CD14-positive monocyte (primary cell): ENCODE measurements at regions not wholly inside any gene's neighbourhood (a gene's known extent, or its start where the extent isn't known, plus 50 kb on each side); places are given as distances from the start of the nearest gene placed in this dataset.

Experiments used
- DNase-seq, 3 donors: peaks; one replicate each; pipeline ENCODE4 v3.0.0-alpha.2; 2011 to 2022
- H2AFZ ChIP-seq: 2 replicates; pipeline ENCODE4 v1.6.0; 2012; ENCODE audit warnings: mild to moderate bottlenecking, low read depth, low read length, inconsistent platforms; ENCODE audit not compliant: insufficient read depth, poor library complexity, severe bottlenecking
- H3K27ac ChIP-seq, 2 donors: 1 replicate in 1 of 2; 2 replicates in 1 of 2; pipeline ENCODE4 v1.5.1; 2012 to 2013; ENCODE audit warnings: low read length in 2 of 2, control low read depth in 1 of 2, inconsistent platforms in 1 of 2, low read depth in 1 of 2, mild to moderate bottlenecking in 1 of 2
- H3K27me3 ChIP-seq, 2 donors: one replicate each; pipeline versions ENCODE4 v1.6.0 to v1.6.1; 2011 to 2013; ENCODE audit warnings: low read length in 2 of 2; ENCODE audit not compliant: control insufficient read depth in 2 of 2, insufficient read depth in 2 of 2
- H3K36me3 ChIP-seq, 2 donors: replicated peaks in 1 of 2; 1 replicate in 1 of 2; 2 replicates in 1 of 2; pipeline versions ENCODE4 v1.5.1 to v1.6.1; 2012 to 2013; ENCODE audit warnings: low read length in 2 of 2, control low read depth in 1 of 2, inconsistent platforms in 1 of 2, mild to moderate bottlenecking in 1 of 2; ENCODE audit not compliant: insufficient read depth in 2 of 2, control insufficient read depth in 1 of 2
- H3K4me1 ChIP-seq, 2 donors: 1 replicate in 1 of 2; 2 replicates in 1 of 2; pipeline versions ENCODE4 v1.5.1 to v1.6.1; 2012 to 2013; ENCODE audit warnings: low read length in 2 of 2, control low read depth in 1 of 2, inconsistent platforms in 1 of 2, mild to moderate bottlenecking in 1 of 2, moderate library complexity in 1 of 2; ENCODE audit not compliant: insufficient read depth in 2 of 2, control insufficient read depth in 1 of 2
- H3K4me2 ChIP-seq: replicated peaks from 2 replicates; pipeline ENCODE3; 2012; ENCODE audit warnings: low read length, moderate library complexity, mild to moderate bottlenecking; ENCODE audit not compliant: poor library complexity, severe bottlenecking; ENCODE audit errors: extremely low read depth
- H3K4me3 ChIP-seq, 3 experiments: fragments of 200-600 bp in 1 of 3; sonication (generic) in 1 of 3; replicated peaks in 1 of 3; 1 replicate in 2 of 3; 2 replicates in 1 of 3; pipeline ENCODE4 v1.5.1; 2011 to 2013; ENCODE audit warnings: low read length in 3 of 3, mild to moderate bottlenecking in 3 of 3, control low read depth in 2 of 3, low read depth in 2 of 3, inconsistent platforms in 1 of 3, moderate library complexity in 1 of 3
- H3K79me2 ChIP-seq: 2 replicates; pipeline ENCODE4 v1.6.0; 2012; ENCODE audit warnings: mild to moderate bottlenecking, control low read depth, inconsistent platforms, low read length, moderate library complexity; ENCODE audit not compliant: insufficient read depth
- H3K9ac ChIP-seq: 2 replicates; pipeline ENCODE4 v1.6.0; 2017; ENCODE audit warnings: low read length, mild to moderate bottlenecking; ENCODE audit not compliant: insufficient read depth, poor library complexity, severe bottlenecking
- H3K9me3 ChIP-seq, 2 donors: replicated peaks in 1 of 2; 1 replicate in 1 of 2; 2 replicates in 1 of 2; pipeline versions ENCODE4 v1.5.1 to v1.6.1; 2012 to 2013; ENCODE audit warnings: low read length in 2 of 2, control low read depth in 1 of 2; ENCODE audit not compliant: control insufficient read depth in 1 of 2, insufficient read depth in 1 of 2
- H4K20me1 ChIP-seq: 2 replicates; pipeline ENCODE4 v1.6.0; 2012; ENCODE audit warnings: mild to moderate bottlenecking, low read length, control low read depth, moderate library complexity; ENCODE audit not compliant: insufficient read depth
- H3K27ac Mint-ChIP-seq, 7 donors: one replicate each; pipeline ENCODE4 v1.8.0; 2020; ENCODE audit warnings: mild to moderate bottlenecking in 7 of 7, mixed read lengths in 7 of 7, moderate library complexity in 6 of 7, inconsistent platforms in 2 of 7
- H3K27me3 Mint-ChIP-seq, 3 donors: one replicate each; pipeline ENCODE4 v1.8.0; 2021 to 2022; ENCODE audit warnings: low read depth in 3 of 3, mild to moderate bottlenecking in 3 of 3, mixed read lengths in 3 of 3, moderate library complexity in 3 of 3, inconsistent platforms in 1 of 3
- H3K36me3 Mint-ChIP-seq, 2 donors: one replicate each; pipeline ENCODE4 v1.8.0; 2020; ENCODE audit warnings: mixed read lengths in 2 of 2, inconsistent platforms in 1 of 2, mild to moderate bottlenecking in 1 of 2
- H3K4me1 Mint-ChIP-seq: one replicate; pipeline ENCODE4 v1.8.0; 2020; ENCODE audit warnings: mild to moderate bottlenecking, mixed read lengths
- H3K4me3 Mint-ChIP-seq, 2 donors: one replicate each; pipeline ENCODE4 v1.8.0; 2020; ENCODE audit warnings: mild to moderate bottlenecking in 2 of 2, mixed read lengths in 2 of 2, moderate library complexity in 1 of 2
- H3K9me3 Mint-ChIP-seq, 7 donors: one replicate each; pipeline ENCODE4 v1.8.0; 2020 to 2022; ENCODE audit warnings: mixed read lengths in 7 of 7, mild to moderate bottlenecking in 6 of 7, moderate library complexity in 6 of 7, inconsistent platforms in 2 of 7
- CTCF ChIP-seq: fragments of 200-600 bp; IDR thresholded peaks from one replicate; pipeline ENCODE4 v1.8.0; 2022; ENCODE audit warnings: antibody characterized with exemption, mild to moderate bottlenecking
- WGBS: methylation state at CpG from one replicate; pipeline ENCODE4 v1.1.5; 2013; ENCODE audit warnings: missing lambda C conversion rate; ENCODE audit not compliant: insufficient coverage; 5-methylcytosine and 5-hydroxymethylcytosine counted together
- intact Hi-C, 2 donors: fragments of 100-400 bp; cut with micrococcal nuclease; formaldehyde crosslinking; loops; one replicate each; pipeline versions ENCODE4 v1.15.0 to v1.15.1; 2023

- no peak overlapping the region for H3K27ac Mint-ChIP-seq
- no peaks in the 10 kb centered on the region for H3K36me3 ChIP-seq
- no peak overlapping the region for H3K4me2 ChIP-seq
- H3K27me3 ChIP-seq = no peaks in the 10 kb centered on the region
- H3K27ac ChIP-seq = no peak overlapping the region
- H3K9ac ChIP-seq = no peak overlapping the region
- no peaks in the 10 kb centered on the region for H4K20me1 ChIP-seq
- DNase-seq = no peak
- no peaks in the 10 kb centered on the region for H3K36me3 Mint-ChIP-seq
- H3K79me2 ChIP-seq = no peaks in the 10 kb centered on the region
- H3K4me1 ChIP-seq = no peaks in the 10 kb centered on the region
- H3K9me3 ChIP-seq = peaks cover 0 to 13% of the 10 kb centered on the region in 2 donors
- no peak overlapping the region for H2AFZ ChIP-seq
- H3K4me3 Mint-ChIP-seq = no peak overlapping the region
- no CpG with 5 or more reads among the region's 1 CpG for WGBS
- H3K9me3 Mint-ChIP-seq = peaks cover 12 to 21% (median 17%) of the 10 kb centered on the region in 7 donors
- H3K4me1 Mint-ChIP-seq = peaks cover 5% of the 10 kb centered on the region
- intact Hi-C loops = no loop called here
- peaks cover 2 to 5% (median 4%) of the 10 kb centered on the region in 3 donors for H3K27me3 Mint-ChIP-seq
- no peak for TF ChIP-seq CTCF
- H3K4me3 ChIP-seq = no peak overlapping the region
Observed at GRCh38 chr11:10955616-10956015, 97.8 kb upstream of the ZBED5 start.

- Histone ChIP-seq H3K79me2 (no peaks in the 10 kb centered on the region), H3K27ac (no peak overlapping the region), H3K9me3 (peaks cover 0 to 13% of the 10 kb centered on the region in 2 donors), H3K4me1 (no peaks in the 10 kb centered on the region), H2AFZ (no peak overlapping the region), H3K4me2 (no peak overlapping the region), H3K27me3 (no peaks in the 10 kb centered on the region), H3K36me3 (no peaks in the 10 kb centered on the region), H3K9ac (no peak overlapping the region), H3K4me3 (no peak overlapping the region), H4K20me1 (no peaks in the 10 kb centered on the region)
- Mint-ChIP-seq H3K27me3 (peaks cover 3 to 6% (median 3%) of the 10 kb centered on the region in 3 donors), H3K4me3 (no peak overlapping the region), H3K4me1 (peaks cover 5% of the 10 kb centered on the region), H3K9me3 (peaks cover 13 to 24% (median 18%) of the 10 kb centered on the region in 7 donors), H3K27ac (no peak overlapping the region), H3K36me3 (no peaks in the 10 kb centered on the region)
- no CpG with 5 or more reads among the region's 3 CpGs for WGBS
- DNase-seq = no peak
- intact Hi-C loops = no loop called here
- no peak for TF ChIP-seq CTCF
Observed at GRCh38 chr11:10954184-10954583, 96.3 kb upstream of the ZBED5 start.
